ENCODE measurements at regions not wholly inside any gene's neighbourhood (a gene's known extent, or its start where the extent isn't known, plus 50 kb on each side); places are given as distances from the start of the nearest gene placed in this dataset.

DNA sequence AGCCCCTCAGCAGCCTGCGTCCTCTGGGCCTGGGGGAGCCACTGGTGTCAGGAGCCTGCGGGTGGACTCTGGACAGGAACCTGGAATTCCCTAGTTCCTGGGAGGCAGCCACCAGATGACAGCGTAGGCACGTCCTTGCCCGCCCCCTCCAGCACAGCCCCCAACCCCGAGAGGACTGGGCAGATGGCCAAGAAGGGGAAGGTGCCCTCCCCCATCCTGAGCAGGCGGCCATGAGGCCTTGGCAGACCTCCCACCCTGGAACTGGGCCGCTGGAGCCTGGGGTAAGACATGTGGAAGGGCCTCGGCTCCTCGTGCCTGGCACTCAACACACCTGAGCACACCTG is 60.4 kb upstream of the FBRSL1 start:
- DNase-seq (ENCODE audit: low spot score) = no peak
- TF ChIP-seq CTCF (IDR thresholded peaks at IDR 0.05; ENCODE audit: extremely low read depth, insufficient read depth, missing control alignments) = no peak
- in situ Hi-C loops (cut with MboI; ENCODE audit: low pct_unique_long_range_greater_than_20kb, low sequenced_read_pairs, unreplicated experiment) = no loop called here

DNA sequence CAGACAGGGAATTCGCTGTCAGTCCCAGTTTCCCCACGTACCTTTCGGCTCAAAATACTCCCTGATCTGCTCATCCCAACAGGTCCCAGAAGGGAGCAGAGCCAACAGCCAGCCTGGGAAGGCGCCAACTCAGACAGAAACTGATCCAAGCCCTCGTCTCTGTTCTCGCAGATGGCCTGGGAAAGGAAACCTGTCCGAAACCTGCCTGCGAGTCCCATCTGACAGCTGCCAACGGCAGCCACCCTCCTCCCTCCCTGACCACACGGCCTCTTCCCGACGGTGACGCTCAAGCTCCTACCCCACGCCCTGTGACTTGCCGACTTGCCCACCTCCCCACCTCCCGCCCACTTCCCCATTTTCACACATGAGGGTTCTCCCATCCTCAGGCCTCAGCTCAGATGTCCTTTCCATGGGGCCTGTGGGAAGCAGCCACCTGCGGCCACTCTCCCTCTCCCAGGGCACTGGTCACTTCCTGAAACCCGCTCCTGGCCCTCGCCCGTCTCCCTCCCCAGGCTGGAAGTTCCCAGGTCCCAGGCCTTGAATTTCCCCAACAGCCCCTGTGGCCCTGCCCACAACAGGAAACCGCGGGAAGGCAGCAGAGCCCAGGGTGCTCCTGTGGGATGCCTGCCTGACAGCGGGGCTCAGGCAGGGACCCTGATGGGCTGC is 60.9 kb upstream of the FBRSL1 start:
- TF ChIP-seq CTCF (IDR thresholded peaks at IDR 0.05; ENCODE audit: extremely low read depth, insufficient read depth, missing control alignments) = no peak
- DNase-seq (ENCODE audit: low spot score) = no peak
- in situ Hi-C loops (cut with MboI; ENCODE audit: low pct_unique_long_range_greater_than_20kb, low sequenced_read_pairs, unreplicated experiment) = no loop called here

- TF ChIP-seq CTCF (IDR thresholded peaks at IDR 0.05; ENCODE audit: extremely low read depth, insufficient read depth, missing control alignments) = no peak
- DNase-seq (ENCODE audit: low spot score) = no peak
- in situ Hi-C loops (cut with MboI; ENCODE audit: low pct_unique_long_range_greater_than_20kb, low sequenced_read_pairs, unreplicated experiment) = no loop called here
Observed at GRCh38 chr12:132427999-132428935, 61.7 kb upstream of the FBRSL1 start.

DNA sequence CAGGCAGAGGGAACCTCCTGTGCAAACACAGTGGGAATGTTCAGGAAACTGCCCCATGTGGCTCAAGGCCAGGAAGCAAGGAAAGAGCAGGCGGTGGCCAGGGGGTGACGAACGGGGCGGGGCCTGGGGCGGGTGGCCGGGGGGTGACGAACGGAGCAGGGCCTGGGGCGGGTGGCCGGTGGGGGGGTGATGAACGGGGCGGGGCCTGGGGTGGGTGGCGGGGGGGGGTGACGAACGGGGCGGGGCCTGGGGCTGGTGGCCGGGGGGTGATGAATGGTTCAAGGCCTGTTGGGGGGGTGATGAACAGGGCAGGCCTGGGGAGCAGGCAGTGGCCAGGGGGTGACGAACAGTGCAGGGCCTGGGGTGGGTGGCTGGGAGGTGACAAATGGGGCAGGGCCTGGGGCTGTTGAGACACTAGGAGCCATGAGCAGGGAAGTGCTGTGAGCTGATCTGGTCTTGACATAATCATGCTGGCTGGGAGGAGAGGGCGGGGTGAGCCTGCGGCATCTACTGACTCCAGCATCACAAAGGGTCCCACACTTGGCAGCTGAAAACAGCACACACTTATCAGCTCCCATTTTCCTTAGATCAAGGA is 62.7 kb upstream of the FBRSL1 start:
- in situ Hi-C loops (cut with MboI; ENCODE audit: low pct_unique_long_range_greater_than_20kb, low sequenced_read_pairs, unreplicated experiment) = no loop called here
- no peak for TF ChIP-seq CTCF (IDR thresholded peaks at IDR 0.05; ENCODE audit: extremely low read depth, insufficient read depth, missing control alignments)
- DNase-seq (ENCODE audit: low spot score) = no peak

DNA sequence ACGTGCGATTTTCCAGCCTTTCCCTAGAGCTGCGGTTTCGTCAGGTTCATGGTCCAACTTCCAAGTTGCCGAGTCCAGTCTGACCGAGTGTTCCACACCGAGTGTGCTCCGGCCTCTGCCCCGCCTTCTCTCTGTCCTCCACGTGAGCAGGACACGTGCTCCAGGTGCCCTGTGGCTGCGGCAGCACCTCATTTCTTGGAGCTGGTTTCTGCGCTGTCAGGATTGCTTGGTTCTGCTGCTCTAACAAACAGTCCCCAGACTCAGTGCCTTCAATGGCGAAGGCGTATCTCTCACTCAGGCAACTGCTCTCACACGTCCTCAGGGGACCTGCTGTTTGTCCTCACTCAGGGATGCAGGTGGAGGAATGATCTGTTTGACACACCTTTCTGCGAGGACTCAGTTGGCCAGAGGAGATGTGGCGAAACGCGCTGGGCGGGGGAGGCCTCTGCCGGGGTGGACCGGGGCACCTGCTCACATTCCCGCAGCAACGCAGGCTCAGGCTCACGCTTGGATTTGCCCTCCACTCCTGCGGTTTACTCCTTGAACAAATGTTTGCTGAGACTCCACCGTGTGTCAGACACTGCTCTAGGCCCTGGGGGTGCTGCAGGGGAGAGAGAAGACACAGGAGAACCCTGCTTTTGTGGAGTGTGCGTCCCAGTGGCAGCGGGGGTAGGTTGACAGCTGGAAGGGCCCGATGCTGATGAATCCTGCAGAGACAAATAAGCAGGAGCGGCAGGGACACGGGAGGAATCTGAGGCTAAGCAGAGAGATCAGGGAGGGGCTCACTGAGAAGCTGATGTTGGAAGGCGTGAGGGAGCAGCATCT is 63.4 kb upstream of the FBRSL1 start:
- no peak for DNase-seq (ENCODE audit: low spot score)
- in situ Hi-C loops (cut with MboI; ENCODE audit: low pct_unique_long_range_greater_than_20kb, low sequenced_read_pairs, unreplicated experiment) = no loop called here
- no peak for TF ChIP-seq CTCF (IDR thresholded peaks at IDR 0.05; ENCODE audit: extremely low read depth, insufficient read depth, missing control alignments)

DNA sequence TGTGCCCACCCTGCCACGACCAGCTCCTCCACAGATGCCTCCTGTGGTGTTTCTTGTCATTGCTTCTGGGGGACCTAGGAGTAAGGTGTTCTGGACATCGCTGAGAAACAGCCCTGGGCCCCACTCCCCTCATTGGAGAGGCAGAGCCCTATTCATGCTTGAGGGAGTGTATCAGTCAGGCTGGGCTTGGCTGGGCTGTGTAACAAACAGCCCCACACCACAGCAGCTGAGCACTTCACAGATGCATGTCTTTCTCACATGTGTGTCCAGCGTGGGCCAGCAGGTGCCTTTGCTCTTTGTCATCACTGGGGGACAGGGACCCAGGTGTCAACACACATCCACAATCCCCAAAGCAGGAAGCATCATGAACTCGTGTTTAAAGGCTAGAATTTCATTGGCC is 65.1 kb upstream of the FBRSL1 start:
- in situ Hi-C loops (cut with MboI; ENCODE audit: low pct_unique_long_range_greater_than_20kb, low sequenced_read_pairs, unreplicated experiment) = loop anchor here (25.0 kb wide), 1 partner anchor 187 kb away; the partner anchor contains the start of genes LRCOL1 and P2RX2
- no peak for DNase-seq (ENCODE audit: low spot score)
- TF ChIP-seq CTCF (IDR thresholded peaks at IDR 0.05; ENCODE audit: extremely low read depth, insufficient read depth, missing control alignments) = no peak
